HG03108 (cell line): ENCODE measurements at regions not wholly inside any gene's neighbourhood (a gene's known extent, or its start where the extent isn't known, plus 50 kb on each side); places are given as distances from the start of the nearest gene placed in this dataset.

Experiments used
- ATAC-seq: cut with Tn5 transposase; IDR thresholded peaks from one replicate; pipeline ENCODE4 v1.9.1; 2021; ENCODE audit warnings: moderate library complexity; ENCODE audit not compliant: unreplicated experiment

DNA sequence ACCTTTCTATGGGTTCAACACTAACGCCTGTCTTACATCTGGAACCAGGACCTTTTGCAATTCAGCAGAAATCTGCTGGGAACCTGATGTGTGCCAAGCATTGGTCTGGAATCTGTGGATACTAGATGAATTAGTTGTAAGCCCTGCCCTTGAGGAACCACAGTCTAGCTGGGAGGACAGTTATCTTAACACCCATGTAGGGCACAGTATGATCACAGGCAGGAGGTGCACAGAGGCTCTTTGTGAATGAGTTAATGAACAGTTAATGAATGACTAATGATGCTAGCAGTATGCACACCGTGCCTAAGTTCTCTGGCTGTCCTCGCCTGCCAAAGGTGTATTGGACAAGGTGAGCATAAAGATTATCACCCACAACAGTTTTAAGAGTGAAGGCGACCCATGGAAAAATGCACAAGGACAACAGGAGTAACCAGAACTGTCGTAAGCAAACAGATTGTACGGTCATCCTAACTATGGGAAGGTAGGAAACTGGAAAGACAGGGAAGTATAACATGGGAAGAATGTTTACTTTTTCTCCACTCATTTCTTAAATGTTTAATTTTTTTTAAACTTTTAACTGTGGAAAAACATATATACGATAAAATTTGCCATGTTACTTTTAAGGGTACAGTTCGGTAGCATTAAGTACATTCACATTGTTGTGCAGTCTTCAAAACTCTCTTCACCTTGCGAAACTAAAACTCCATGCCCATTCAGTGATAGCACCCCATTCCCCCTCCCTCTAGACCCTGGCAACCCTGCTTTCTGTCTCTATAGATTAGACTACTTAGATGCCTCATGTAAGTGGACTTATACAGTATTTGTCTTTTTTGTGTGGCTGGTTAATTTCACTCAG lies 139.9 kb downstream of the CXCL12 start:
- ATAC-seq: no peak

DNA sequence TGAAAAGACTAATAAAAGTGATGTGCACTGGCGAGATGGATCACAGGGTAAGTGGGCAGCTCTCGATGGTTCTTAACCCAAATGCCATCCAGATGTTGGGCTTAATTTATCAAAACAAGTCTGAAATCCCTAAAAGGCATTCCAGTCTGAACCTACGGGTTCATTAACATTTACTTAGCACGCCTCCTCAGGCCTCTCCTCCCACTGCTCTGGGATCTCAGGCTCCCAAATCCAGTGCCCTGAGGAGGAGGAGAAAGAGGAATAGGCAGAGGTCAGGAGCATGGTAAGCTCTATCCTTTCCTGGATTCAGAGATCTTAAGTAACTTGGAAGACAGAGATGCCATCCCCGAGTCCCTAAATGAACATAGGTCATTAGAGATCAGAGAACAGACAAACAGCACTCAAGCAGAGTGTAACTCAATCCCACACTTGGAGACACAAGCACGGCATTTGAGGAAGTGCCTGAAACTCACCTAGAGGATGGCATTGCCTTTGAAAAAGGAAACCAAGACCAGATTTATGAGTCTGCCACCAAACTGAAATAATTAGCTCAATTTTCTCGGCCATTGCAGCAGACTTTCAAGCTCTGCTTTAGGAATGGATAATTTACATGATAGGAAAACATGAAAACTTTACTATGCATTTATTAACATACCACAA lies 140.9 kb downstream of the CXCL12 start:
- no peak for ATAC-seq

DNA sequence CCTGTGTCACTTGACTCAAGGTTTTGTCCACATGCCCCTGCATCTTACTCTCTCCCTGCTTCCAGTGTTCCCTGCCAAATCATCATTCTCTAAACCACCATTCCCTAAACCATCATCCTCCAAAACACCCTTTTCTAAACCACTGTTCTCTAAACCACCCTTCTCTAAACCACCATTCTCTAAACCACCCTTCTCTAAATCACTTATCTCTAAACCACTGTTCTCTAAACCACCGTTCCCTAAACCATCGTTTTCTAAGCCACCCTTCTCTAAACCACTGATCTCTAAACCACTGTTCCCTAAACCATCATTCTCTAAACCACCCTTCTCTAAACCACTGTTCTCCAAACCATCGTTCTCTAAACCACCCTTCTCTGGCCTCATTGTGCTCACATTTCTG lies 142.1 kb downstream of the CXCL12 start:
- ATAC-seq: no peak

DNA sequence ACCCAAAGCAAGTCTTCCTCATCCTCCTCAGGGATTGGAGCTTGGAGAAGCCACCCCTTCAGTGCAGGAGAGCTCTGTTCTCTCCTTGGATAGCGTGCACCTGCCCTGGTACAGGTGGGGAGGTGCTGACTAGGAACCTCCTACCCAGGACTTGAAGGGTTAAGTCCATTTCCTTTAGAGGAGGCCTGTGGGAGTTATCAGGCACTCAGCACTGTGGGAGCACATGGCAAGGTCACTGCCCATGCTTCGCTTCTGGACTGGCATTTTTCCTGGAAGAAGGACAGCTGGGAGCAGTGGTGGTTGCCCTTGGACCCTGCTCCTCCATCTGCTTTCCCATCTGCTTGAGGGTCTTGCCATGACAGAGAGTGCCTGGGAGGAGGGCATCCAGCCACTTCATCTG lies 142.8 kb downstream of the CXCL12 start:
- no peak for ATAC-seq

DNA sequence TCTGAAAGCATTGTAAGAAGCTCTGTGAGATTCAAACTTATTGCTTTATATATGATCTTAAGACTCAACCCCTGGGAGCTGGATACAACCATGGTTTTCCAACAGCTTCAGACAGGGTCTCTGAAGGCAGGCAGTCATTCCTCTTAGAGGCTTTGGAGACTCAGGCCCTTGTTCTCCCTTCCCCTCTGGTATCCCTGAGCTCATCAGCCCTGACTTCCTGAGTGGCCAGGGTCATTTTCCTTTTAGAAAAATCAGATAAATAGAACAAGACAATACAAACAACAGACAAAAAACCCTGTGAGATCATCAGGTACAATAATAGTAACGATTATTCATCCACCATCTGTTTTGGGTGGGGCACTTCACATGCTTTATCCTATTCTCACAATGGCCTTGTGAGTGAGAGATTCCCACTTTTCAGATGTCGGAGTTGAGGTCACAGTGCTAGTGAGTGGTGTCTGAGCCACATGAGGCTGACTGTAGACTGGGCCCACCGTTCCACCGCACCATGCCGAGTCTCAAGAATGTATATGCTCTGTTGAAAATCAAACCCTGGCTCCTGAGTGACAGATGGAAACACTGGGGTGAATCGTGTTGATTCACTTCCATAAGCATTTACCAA lies 144.2 kb downstream of the CXCL12 start:
- ATAC-seq: no peak

- ATAC-seq: no peak
Measured at GRCh38 chr10:44238212-44238611, 146.7 kb downstream of the CXCL12 start.

- ATAC-seq: no peak
Measured at GRCh38 chr10:44237364-44238049, 147.4 kb downstream of the CXCL12 start.

- ATAC-seq: no peak
Measured at GRCh38 chr10:44235363-44235762, 149.5 kb downstream of the CXCL12 start.

- no peak for ATAC-seq
Measured at GRCh38 chr10:44234483-44234875, 150.4 kb downstream of the CXCL12 start.

- ATAC-seq: no peak
Measured at GRCh38 chr10:44233561-44234482, 151.1 kb downstream of the CXCL12 start.

DNA sequence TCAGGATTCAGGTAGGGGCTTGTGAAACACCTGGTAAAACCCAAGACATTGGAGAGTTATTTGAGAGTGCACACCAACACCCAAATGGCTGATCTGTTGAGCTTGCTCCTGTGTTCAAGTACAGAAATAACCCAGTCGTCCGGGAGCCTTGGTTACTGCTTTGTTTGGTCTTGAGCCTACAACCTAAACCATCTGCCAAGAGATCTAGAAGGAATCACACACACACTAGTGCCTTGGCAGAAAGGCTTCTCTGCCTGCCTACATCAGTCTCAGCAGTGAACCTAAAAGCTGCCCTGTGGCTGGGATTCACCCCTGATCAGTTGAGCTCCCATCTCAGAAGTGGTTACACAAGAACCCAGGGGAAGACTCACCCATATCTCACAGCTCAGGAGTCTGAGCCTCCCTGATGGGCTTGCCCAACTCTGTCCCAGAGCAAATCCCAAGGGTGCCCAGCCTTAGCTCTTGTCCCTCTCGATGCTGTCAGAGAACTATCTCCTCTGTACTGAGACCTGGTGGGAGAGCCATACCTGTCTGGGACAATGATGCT lies 167.6 kb downstream of the CXCL12 start:
- ATAC-seq: no peak

GRCh38 chr10:44216073-44216472 lies 168.8 kb downstream of the CXCL12 start:
- ATAC-seq: no peak

DNA sequence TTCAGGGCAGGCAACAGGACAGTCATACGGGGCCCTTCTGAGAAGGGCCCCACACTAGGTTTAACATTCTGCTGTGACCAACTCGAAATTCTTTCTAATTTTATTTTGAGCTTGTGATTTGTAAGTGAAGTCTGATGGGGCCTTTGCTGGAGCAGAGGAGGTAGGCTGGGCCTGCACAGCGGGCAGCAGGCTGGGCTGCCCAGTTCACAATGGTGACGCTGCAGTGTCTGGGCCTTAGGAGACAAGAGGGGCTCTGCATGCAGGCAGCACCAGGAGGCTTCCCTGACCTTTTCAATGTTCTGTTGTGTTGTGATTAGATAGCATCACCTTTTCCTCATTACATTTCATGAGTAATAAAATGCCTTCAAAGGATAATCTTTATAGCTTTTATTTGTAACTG lies 175.1 kb downstream of the CXCL12 start:
- ATAC-seq: no peak

DNA sequence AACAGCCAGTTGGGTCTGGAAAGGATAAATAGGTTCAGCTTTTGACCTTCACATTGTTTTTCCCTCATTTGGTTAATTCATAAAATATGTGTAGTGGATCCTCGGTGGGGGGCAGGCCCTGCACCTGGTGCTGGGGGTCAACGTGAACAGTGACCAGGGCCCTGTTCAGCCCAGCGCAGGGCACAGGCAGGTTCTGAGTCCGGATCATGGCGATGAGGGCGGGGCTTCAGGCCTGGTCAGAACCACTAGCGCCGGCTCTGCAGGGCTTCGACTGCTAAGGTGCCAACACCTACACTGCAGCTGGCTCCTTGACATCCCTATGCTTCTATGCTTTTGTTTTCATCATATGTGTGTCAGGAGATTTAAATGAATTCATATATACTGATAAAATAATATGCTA lies 177.7 kb downstream of the CXCL12 start:
- ATAC-seq: no peak

- ATAC-seq: no peak
Measured at GRCh38 chr10:44206127-44206818, 178.6 kb downstream of the CXCL12 start.

DNA sequence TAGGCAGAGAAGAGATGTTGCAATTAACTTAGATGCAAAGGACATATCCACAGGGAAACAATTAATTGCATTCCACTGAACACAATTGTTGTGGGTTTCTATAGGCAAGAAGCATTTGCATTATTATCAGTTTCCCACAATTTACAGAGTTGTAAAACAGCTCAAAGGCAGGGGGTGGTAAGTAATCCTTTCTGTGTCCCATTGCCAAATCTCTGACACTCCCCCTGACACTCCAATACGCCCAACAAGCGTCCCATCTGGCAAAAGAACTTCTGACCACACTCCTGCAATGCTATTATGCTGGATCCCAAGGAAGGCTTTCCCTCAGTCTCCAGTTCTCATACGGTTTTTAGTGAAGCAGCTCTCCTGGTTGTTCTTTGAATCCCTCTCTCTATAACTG lies 179.8 kb downstream of the CXCL12 start:
- ATAC-seq: no peak

GRCh38 chr10:44203535-44203934 lies 181.4 kb downstream of the CXCL12 start:
- ATAC-seq: no peak

- no peak for ATAC-seq
Measured at GRCh38 chr10:44202952-44203351, 181.9 kb downstream of the CXCL12 start.

GRCh38 chr10:44201656-44202055 lies 183.2 kb downstream of the CXCL12 start:
- no peak for ATAC-seq

GRCh38 chr10:44201011-44201410 lies 183.9 kb downstream of the CXCL12 start:
- no peak for ATAC-seq
